Mesendoderm (in vitro differentiated cells): ENCODE measurements at regions not wholly inside any gene's neighbourhood (a gene's known extent, or its start where the extent isn't known, plus 50 kb on each side); places are given as distances from the start of the nearest gene placed in this dataset.

Experiments used
- DNase-seq: peaks from one replicate; pipeline ENCODE4 v3.0.0; 2013
- H2AK5ac ChIP-seq: 2 replicates; pipeline ENCODE4 v1.6.1; 2013; ENCODE audit warnings: low read length, inconsistent platforms
- H2BK120ac ChIP-seq: 2 replicates; pipeline ENCODE4 v1.6.1; 2013; ENCODE audit warnings: low read depth, mild to moderate bottlenecking, low read length, moderate library complexity, mixed read lengths
- H2BK15ac ChIP-seq: replicated peaks from 2 replicates; pipeline ENCODE4 v1.6.1; 2013; ENCODE audit warnings: low read depth, mild to moderate bottlenecking, moderate library complexity
- H2BK5ac ChIP-seq: 2 replicates; pipeline ENCODE4 v1.6.1; 2013; ENCODE audit warnings: low read length, inconsistent platforms
- H3K18ac ChIP-seq: 2 replicates; pipeline ENCODE4 v1.6.1; 2013; ENCODE audit warnings: mild to moderate bottlenecking, low read length, mixed read lengths
- H3K23ac ChIP-seq: one replicate; pipeline ENCODE4 v1.6.1; 2013; ENCODE audit warnings: low read length
- H3K27ac ChIP-seq: 2 replicates; pipeline ENCODE4 v1.5.1; 2013; ENCODE audit warnings: low read depth, mild to moderate bottlenecking, inconsistent platforms, low read length, moderate library complexity
- H3K27me3 ChIP-seq: 2 replicates; pipeline ENCODE4 v1.6.1; 2013; ENCODE audit warnings: low read length, control low read depth, mild to moderate bottlenecking, inconsistent platforms; ENCODE audit not compliant: insufficient read depth, poor library complexity
- H3K36me3 ChIP-seq: 2 replicates; pipeline ENCODE4 v1.6.1; 2013; ENCODE audit warnings: low read length, inconsistent platforms; ENCODE audit not compliant: control insufficient read depth, insufficient read depth
- H3K4ac ChIP-seq: one replicate; pipeline ENCODE4 v1.6.1; 2013; ENCODE audit warnings: low read depth, mild to moderate bottlenecking, low read length, moderate library complexity
- H3K4me1 ChIP-seq: 2 replicates; pipeline ENCODE4 v1.6.1; 2013; ENCODE audit warnings: low read depth, low read length, inconsistent platforms; ENCODE audit not compliant: control insufficient read depth
- H3K4me2 ChIP-seq: 2 replicates; pipeline ENCODE4 v1.6.1; 2013; ENCODE audit warnings: low read length
- H3K4me3 ChIP-seq: 2 replicates; pipeline ENCODE4 v1.5.1; 2013; ENCODE audit warnings: mild to moderate bottlenecking, low read length
- H3K56ac ChIP-seq: one replicate; pipeline ENCODE4 v1.6.1; 2013; ENCODE audit warnings: low read length
- H3K79me1 ChIP-seq: 2 replicates; pipeline ENCODE4 v1.6.1; 2013; ENCODE audit warnings: low read length, inconsistent platforms
- H3K79me2 ChIP-seq: 2 replicates; pipeline ENCODE4 v1.6.1; 2013; ENCODE audit warnings: mild to moderate bottlenecking, low read length; ENCODE audit not compliant: control insufficient read depth, insufficient read depth
- H3K9ac ChIP-seq: 2 replicates; pipeline ENCODE4 v1.6.1; 2013; ENCODE audit warnings: low read length, inconsistent platforms
- H4K5ac ChIP-seq: one replicate; pipeline ENCODE4 v1.6.1; 2013; ENCODE audit warnings: low read length
- H4K8ac ChIP-seq: one replicate; pipeline ENCODE4 v1.6.1; 2013; ENCODE audit warnings: low read depth, mild to moderate bottlenecking, control low read depth, low read length, moderate library complexity
- WGBS: extraction: QIAGEN DNeasy Blood & Tissue Kit; methylation state at CpG from one replicate; pipeline ENCODE4 v1.1.7; 2013; ENCODE audit warnings: low lambda C conversion rate, missing lambda C conversion rate; ENCODE audit not compliant: insufficient coverage; ENCODE audit errors: extremely low coverage; 5-methylcytosine and 5-hydroxymethylcytosine counted together

DNA sequence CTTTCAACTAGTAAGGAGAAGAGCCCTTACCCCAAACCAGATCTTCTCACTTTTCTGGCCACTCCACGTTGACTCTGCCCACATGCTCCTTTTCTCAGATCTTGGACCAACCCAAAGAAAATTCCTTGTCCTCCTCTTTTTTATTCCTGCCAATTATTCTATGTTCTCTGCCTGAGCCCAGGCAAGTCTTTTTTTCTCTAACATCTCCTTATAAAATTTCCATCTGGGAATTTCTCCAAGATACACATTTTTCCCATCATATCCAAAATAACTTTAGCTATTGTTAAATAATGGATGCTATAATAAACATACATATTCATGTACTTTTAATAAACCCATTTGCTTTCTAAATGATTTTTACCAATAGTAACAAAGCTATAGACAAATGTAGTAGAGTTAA is 726.0 kb upstream of the ZNF385D start:
- no peak overlapping the region for H2BK5ac ChIP-seq
- no peaks in the 10 kb centered on the region for H3K79me2 ChIP-seq
- no CpG with 5 or more reads among the region's 1 CpG for WGBS
- no peak overlapping the region for H3K56ac ChIP-seq
- H2BK15ac ChIP-seq, result no peak overlapping the region
- no peak overlapping the region for H3K27ac ChIP-seq
- H3K79me1 ChIP-seq, result no peaks in the 10 kb centered on the region
- no peaks in the 10 kb centered on the region for H3K4me1 ChIP-seq
- no peak overlapping the region for H4K8ac ChIP-seq
- H3K23ac ChIP-seq, result no peak overlapping the region
- H3K36me3 ChIP-seq, result no peaks in the 10 kb centered on the region
- no peak overlapping the region for H3K4ac ChIP-seq
- H2BK120ac ChIP-seq, result no peak overlapping the region
- no peak overlapping the region for H3K9ac ChIP-seq
- H4K5ac ChIP-seq, result no peak overlapping the region
- H3K4me2 ChIP-seq, result no peak overlapping the region
- no peak overlapping the region for H2AK5ac ChIP-seq
- no peak overlapping the region for H3K4me3 ChIP-seq
- H3K27me3 ChIP-seq, result no peaks in the 10 kb centered on the region
- DNase-seq, result no peak
- no peak overlapping the region for H3K18ac ChIP-seq

DNA sequence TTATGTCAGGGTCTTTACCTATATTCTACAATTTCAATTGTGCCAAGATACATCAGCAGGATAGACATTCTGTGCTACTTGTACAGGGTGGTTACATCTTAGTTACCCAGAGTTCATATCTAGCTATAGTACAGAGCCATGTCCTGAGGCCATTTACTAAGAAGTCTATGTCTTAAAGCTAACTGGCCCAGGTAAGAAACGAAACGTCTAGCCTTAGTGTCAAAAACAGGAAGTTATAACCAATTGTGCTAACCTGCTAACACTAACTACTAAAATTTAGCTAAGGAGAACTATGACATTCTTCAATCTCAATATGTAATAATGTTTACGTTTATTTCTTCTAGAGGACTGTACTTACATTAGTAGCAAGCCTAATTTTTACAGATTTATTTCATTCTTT is 717.2 kb upstream of the UBE2E2 start:
- H3K79me2 ChIP-seq, result no peaks in the 10 kb centered on the region
- H3K27ac ChIP-seq, result no peak overlapping the region
- H3K79me1 ChIP-seq, result no peaks in the 10 kb centered on the region
- no peak overlapping the region for H2BK15ac ChIP-seq
- H3K4me2 ChIP-seq, result no peak overlapping the region
- no peak overlapping the region for H3K4me3 ChIP-seq
- H3K18ac ChIP-seq, result no peak overlapping the region
- H2BK120ac ChIP-seq, result no peak overlapping the region
- H3K4me1 ChIP-seq, result no peaks in the 10 kb centered on the region
- H3K9ac ChIP-seq, result no peak overlapping the region
- H4K5ac ChIP-seq, result no peak overlapping the region
- H2AK5ac ChIP-seq, result no peak overlapping the region
- H3K4ac ChIP-seq, result no peak overlapping the region
- no peaks in the 10 kb centered on the region for H3K27me3 ChIP-seq
- DNase-seq, result no peak
- no peaks in the 10 kb centered on the region for H3K36me3 ChIP-seq
- H3K56ac ChIP-seq, result no peak overlapping the region
- no peak overlapping the region for H2BK5ac ChIP-seq
- no peak overlapping the region for H3K23ac ChIP-seq
- no CpG with 5 or more reads among the region's 3 CpGs for WGBS
- H4K8ac ChIP-seq, result no peak overlapping the region

DNA sequence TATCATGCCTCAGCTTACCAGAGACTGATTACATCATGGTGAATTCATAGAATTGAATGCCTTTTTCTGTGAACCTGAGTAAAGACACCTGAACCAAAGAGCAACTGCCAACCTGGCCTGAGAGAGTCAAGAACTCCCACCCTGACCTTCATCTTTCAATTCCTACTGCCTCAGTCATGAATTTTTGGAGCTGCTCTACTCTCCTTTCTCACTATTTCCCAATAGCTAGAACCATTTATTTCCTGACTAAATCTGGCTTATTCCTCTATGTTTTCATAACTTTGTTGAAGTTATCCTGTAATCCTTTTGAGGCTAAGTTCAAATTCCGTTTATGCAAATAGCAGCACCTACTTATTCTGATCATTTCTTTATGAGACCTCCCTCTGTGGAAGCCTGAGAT is 712.4 kb upstream of the UBE2E2 start:
- Histone ChIP-seq H3K79me2 (no peaks in the 10 kb centered on the region), H3K56ac (no peak overlapping the region), H3K4me2 (no peak overlapping the region), H2AK5ac (no peak overlapping the region), H2BK120ac (no peak overlapping the region), H2BK5ac (no peak overlapping the region), H3K4ac (no peak overlapping the region), H2BK15ac (no peak overlapping the region), H3K4me1 (no peaks in the 10 kb centered on the region), H3K9ac (no peak overlapping the region), H3K4me3 (no peak overlapping the region), H3K18ac (no peak overlapping the region), H3K79me1 (no peaks in the 10 kb centered on the region), H3K36me3 (no peaks in the 10 kb centered on the region), H4K5ac (no peak overlapping the region), H3K27me3 (no peaks in the 10 kb centered on the region), H3K23ac (no peak overlapping the region), H4K8ac (no peak overlapping the region), H3K27ac (no peak overlapping the region)
- DNase-seq, result no peak
- WGBS, result no CpG with 5 or more reads among the region's 1 CpG

DNA sequence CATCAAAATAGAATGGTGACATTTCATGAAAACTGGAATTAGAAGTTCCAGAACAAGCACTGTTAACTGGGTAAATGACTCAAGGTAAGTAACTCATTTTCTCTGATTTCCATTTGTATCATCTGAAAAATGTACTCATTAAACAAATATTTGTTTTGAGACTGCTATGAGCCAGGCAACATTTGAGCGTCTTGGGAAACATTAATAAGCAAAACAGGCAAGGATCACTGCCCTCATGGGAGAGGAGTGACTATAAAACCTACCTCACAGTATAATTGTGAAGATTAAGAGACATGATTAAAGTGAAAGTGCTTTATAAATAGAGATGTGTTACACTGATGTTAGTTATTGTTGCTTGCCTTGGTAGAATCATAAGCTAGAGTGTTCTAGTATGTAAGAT is 711.8 kb upstream of the UBE2E2 start:
- WGBS, result no CpG with 5 or more reads among the region's 1 CpG
- no peaks in the 10 kb centered on the region for H3K79me1 ChIP-seq
- no peak for DNase-seq
- no peaks in the 10 kb centered on the region for H3K4me1 ChIP-seq
- no peak overlapping the region for H3K4ac ChIP-seq
- no peak overlapping the region for H3K56ac ChIP-seq
- no peaks in the 10 kb centered on the region for H3K79me2 ChIP-seq
- H4K5ac ChIP-seq, result no peak overlapping the region
- H3K4me3 ChIP-seq, result no peak overlapping the region
- no peak overlapping the region for H3K23ac ChIP-seq
- H3K9ac ChIP-seq, result no peak overlapping the region
- H3K4me2 ChIP-seq, result no peak overlapping the region
- no peak overlapping the region for H3K27ac ChIP-seq
- no peak overlapping the region for H4K8ac ChIP-seq
- no peak overlapping the region for H2BK5ac ChIP-seq
- no peaks in the 10 kb centered on the region for H3K36me3 ChIP-seq
- H2BK120ac ChIP-seq, result no peak overlapping the region
- no peaks in the 10 kb centered on the region for H3K27me3 ChIP-seq
- no peak overlapping the region for H3K18ac ChIP-seq
- no peak overlapping the region for H2AK5ac ChIP-seq
- no peak overlapping the region for H2BK15ac ChIP-seq

DNA sequence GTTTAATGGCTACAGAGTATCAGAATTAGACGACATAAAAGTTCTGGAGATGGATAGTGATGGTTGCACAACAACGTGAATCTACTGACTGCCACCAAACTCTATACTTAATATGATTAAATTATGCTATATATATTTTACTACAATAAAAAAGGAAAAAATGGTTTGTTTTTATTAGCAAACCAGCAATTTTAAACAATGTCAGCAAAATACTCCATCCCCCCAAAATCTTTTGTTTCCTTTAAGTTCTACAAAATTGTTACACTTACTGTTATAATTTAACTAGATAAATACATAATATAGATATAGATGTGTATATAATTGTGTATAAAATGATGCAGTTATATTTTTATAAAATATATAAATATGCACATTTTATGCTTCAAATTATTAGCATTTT is 710.8 kb upstream of the UBE2E2 start:
- no peaks in the 10 kb centered on the region for H3K79me1 ChIP-seq
- H3K79me2 ChIP-seq, result no peaks in the 10 kb centered on the region
- no peak overlapping the region for H3K9ac ChIP-seq
- no peak overlapping the region for H2BK120ac ChIP-seq
- DNase-seq, result no peak
- H2BK5ac ChIP-seq, result no peak overlapping the region
- no peak overlapping the region for H2AK5ac ChIP-seq
- no peak overlapping the region for H4K5ac ChIP-seq
- H3K36me3 ChIP-seq, result no peaks in the 10 kb centered on the region
- H3K4me1 ChIP-seq, result no peaks in the 10 kb centered on the region
- H3K4me3 ChIP-seq, result no peak overlapping the region
- no peak overlapping the region for H3K23ac ChIP-seq
- no peak overlapping the region for H3K56ac ChIP-seq
- no peaks in the 10 kb centered on the region for H3K27me3 ChIP-seq
- no peak overlapping the region for H2BK15ac ChIP-seq
- H3K4me2 ChIP-seq, result no peak overlapping the region
- no peak overlapping the region for H4K8ac ChIP-seq
- no CpG with 5 or more reads among the region's 2 CpGs for WGBS
- H3K18ac ChIP-seq, result no peak overlapping the region
- H3K27ac ChIP-seq, result no peak overlapping the region
- H3K4ac ChIP-seq, result no peak overlapping the region

DNA sequence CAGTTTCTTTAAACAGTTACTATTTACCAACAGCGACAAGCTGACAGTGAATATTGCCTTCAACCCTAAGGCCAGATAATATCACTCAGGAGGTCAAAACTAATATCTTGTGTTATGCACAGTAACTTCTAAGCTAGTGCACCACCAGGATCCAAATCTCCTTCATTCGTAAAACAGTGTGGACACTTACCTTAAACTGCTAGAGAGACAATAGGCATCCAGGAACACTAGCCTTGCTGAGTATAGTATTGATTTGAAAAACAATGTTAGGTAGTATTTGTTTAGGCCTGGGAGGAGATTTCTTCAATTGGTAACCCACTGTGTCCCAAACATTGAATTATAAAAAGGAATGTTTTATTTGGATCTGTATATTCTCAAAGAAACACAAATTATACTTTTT is 707.9 kb upstream of the UBE2E2 start:
- Histone ChIP-seq H3K27me3 (no peaks in the 10 kb centered on the region), H2BK5ac (no peak overlapping the region), H2BK120ac (no peak overlapping the region), H3K27ac (no peak overlapping the region), H3K4me2 (no peak overlapping the region), H3K4me3 (no peak overlapping the region), H3K4me1 (no peaks in the 10 kb centered on the region), H2BK15ac (no peak overlapping the region), H3K79me2 (no peaks in the 10 kb centered on the region), H3K9ac (no peak overlapping the region), H3K56ac (no peak overlapping the region), H4K8ac (no peak overlapping the region), H3K79me1 (no peaks in the 10 kb centered on the region), H3K23ac (no peak overlapping the region), H3K36me3 (no peaks in the 10 kb centered on the region), H3K18ac (no peak overlapping the region), H3K4ac (no peak overlapping the region), H4K5ac (no peak overlapping the region), H2AK5ac (no peak overlapping the region)
- no peak for DNase-seq
- no CpG with 5 or more reads among the region's 2 CpGs for WGBS
